HG03025 (cell line): ENCODE measurements at regions not wholly inside any gene's neighbourhood (a gene's known extent, or its start where the extent isn't known, plus 50 kb on each side); places are given as distances from the start of the nearest gene placed in this dataset.

Experiments
- ATAC-seq: cut with Tn5 transposase; IDR thresholded peaks from one replicate; pipeline ENCODE4 v1.9.1; 2021; ENCODE audit warnings: mild to moderate bottlenecking, moderate library complexity; ENCODE audit not compliant: unreplicated experiment, low FRiP score

- ATAC-seq, result no peak
Observed at GRCh38 chr20:20768202-20768815, 55.9 kb upstream of the RALGAPA2 start.

- no peak for ATAC-seq
Observed at GRCh38 chr20:20765696-20766365, 53.4 kb upstream of the RALGAPA2 start.

GRCh38 chr20:20763650-20764049 lies 51.2 kb upstream of the RALGAPA2 start:
- ATAC-seq, result no peak
